ENCODE measurements at regions not wholly inside any gene's neighbourhood (a gene's known extent, or its start where the extent isn't known, plus 50 kb on each side); places are given as distances from the start of the nearest gene placed in this dataset.
"Not testable (repeated sequence)": the region's sequence is repeated elsewhere in the genome, so short reads cannot be mapped to it uniquely, and the experiment has no call there.

DNA sequence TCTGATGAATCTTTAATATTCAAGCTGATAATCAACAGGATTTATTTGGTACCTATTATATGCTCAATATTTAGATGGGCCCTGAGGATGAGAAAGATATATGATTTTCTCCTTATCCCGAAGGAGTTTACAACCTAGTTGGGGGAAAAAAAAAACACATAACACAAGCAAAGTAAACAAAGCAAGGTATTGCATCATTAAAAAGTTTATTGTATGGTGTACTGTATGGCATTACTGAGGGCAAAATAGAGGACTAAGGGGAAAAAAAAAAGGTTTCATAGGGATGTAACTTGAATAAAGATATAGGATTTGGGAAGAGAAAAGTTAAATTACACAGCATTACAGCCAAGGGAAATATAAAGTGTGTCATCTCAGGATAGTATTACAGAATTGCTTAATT lies 574.7 kb downstream of the TBC1D32 start:
- ATAC-seq (replicated peaks) = no peak
- no peaks in the 10 kb centered on the region for H3K36me3 Mint-ChIP-seq (ENCODE audit: insufficient read depth)
- DNase-seq = no peak
- H3K4me1 Mint-ChIP-seq (ENCODE audit: low read depth in 2 of 2) = no peaks in the 10 kb centered on the region
- no peaks in the 10 kb centered on the region for H3K27me3 Mint-ChIP-seq
- H3K9me3 Mint-ChIP-seq = peaks cover 0 to 3% of the 10 kb centered on the region in 2 donors
- H3K27ac Mint-ChIP-seq = no peak overlapping the region
- H3K4me3 Mint-ChIP-seq = no peak overlapping the region

GRCh38 chr6:120748574-120748973 lies 585.7 kb downstream of the TBC1D32 start:
- not testable (repeated sequence) for H3K27me3 Mint-ChIP-seq; H3K4me3 Mint-ChIP-seq; ATAC-seq (replicated peaks); H3K36me3 Mint-ChIP-seq (ENCODE audit: insufficient read depth); H3K4me1 Mint-ChIP-seq (ENCODE audit: low read depth in 2 of 2); H3K27ac Mint-ChIP-seq; DNase-seq
- peaks cover 0 to 12% of the 10 kb centered on the region in 2 donors for H3K9me3 Mint-ChIP-seq

DNA sequence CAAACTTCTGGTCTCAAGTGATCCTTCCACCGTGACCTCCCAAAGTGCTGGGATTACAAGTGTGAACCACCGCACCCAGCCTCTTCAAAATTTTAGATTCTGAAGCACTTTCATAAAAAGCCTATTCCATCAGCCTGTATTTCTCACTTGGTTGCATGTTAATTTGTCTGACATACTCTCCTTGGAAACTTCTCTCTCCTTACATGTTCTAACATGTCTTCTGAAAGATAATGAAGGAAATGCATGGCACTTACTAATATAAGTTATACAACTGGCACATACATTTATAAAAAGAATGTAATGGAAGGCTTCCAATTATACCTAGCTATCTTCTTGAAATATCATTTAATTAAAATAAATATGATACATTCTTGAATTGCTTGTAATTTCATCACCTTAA lies 597.5 kb downstream of the TBC1D32 start:
- DNase-seq (no peak), ATAC-seq (replicated peaks) (no peak)
- no peak overlapping the region for H3K27ac Mint-ChIP-seq
- no peaks in the 10 kb centered on the region for H3K4me1 Mint-ChIP-seq (ENCODE audit: low read depth in 2 of 2)
- H3K27me3 Mint-ChIP-seq = no peaks in the 10 kb centered on the region
- no peaks in the 10 kb centered on the region for H3K36me3 Mint-ChIP-seq (ENCODE audit: insufficient read depth)
- H3K4me3 Mint-ChIP-seq = no peak overlapping the region
- peaks cover 2 to 16% of the 10 kb centered on the region in 2 donors for H3K9me3 Mint-ChIP-seq

DNA sequence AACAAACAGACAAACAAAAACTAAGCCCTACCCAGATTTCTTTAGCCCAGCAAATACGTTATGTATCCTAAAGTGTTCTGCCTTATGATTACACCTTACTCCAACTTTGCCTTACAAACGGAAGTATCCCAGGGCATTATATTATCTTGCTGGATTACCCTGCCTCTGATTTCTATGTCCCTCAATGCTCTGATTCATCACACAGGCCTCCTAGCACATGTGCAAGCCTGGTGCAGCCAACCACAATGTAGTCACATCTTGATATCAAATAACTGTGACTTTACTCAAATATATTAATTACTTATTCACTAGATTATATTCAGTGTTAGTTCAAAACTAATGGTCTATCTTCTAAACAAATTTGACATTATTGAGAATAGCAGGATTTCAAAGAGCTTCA lies 598.6 kb downstream of the TBC1D32 start:
- H3K27ac Mint-ChIP-seq = no peak overlapping the region
- peaks cover 2 to 16% of the 10 kb centered on the region in 2 donors for H3K9me3 Mint-ChIP-seq
- ATAC-seq (replicated peaks) (no peak), DNase-seq (no peak)
- H3K4me1 Mint-ChIP-seq (ENCODE audit: low read depth in 2 of 2) = no peaks in the 10 kb centered on the region
- H3K36me3 Mint-ChIP-seq (ENCODE audit: insufficient read depth) = no peaks in the 10 kb centered on the region
- H3K4me3 Mint-ChIP-seq = no peak overlapping the region
- no peaks in the 10 kb centered on the region for H3K27me3 Mint-ChIP-seq

DNA sequence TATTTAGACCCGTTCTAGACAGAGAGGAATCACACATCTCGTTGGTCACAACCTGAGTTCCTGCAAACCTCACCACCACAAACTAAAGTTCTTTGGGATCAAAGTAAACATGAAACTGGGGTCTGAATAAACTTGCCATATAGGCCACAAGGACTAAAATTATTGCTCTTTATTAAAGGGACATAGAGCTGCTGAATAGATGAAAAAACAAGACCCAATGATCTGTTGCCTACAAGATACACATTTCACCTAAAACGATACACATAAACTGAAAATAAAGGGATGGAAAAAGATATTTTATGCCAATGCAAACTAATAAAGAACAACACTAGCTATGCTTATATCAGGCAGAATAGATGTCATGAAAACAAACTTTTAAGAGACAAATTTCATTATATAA lies 623.0 kb downstream of the TBC1D32 start:
- Mint-ChIP-seq H3K9me3 (peaks cover 8 to 13% of the 10 kb centered on the region in 2 donors), H3K36me3 (ENCODE audit: insufficient read depth) (no peaks in the 10 kb centered on the region), H3K27ac (no peak overlapping the region), H3K4me1 (ENCODE audit: low read depth in 2 of 2) (no peaks in the 10 kb centered on the region), H3K27me3 (no peaks in the 10 kb centered on the region), H3K4me3 (no peak overlapping the region)
- DNase-seq = no peak
- ATAC-seq (replicated peaks) = no peak

- Mint-ChIP-seq H3K4me3 (no peak overlapping the region), H3K9me3 (peaks cover 7 to 19% of the 10 kb centered on the region in 2 donors), H3K27ac (no peak overlapping the region), H3K4me1 (ENCODE audit: low read depth in 2 of 2) (no peaks in the 10 kb centered on the region), H3K27me3 (no peaks in the 10 kb centered on the region), H3K36me3 (ENCODE audit: insufficient read depth) (no peaks in the 10 kb centered on the region)
- no peak for DNase-seq
- no peak for ATAC-seq (replicated peaks)
Measured at GRCh38 chr6:120700001-120700400, 634.3 kb downstream of the TBC1D32 start.

DNA sequence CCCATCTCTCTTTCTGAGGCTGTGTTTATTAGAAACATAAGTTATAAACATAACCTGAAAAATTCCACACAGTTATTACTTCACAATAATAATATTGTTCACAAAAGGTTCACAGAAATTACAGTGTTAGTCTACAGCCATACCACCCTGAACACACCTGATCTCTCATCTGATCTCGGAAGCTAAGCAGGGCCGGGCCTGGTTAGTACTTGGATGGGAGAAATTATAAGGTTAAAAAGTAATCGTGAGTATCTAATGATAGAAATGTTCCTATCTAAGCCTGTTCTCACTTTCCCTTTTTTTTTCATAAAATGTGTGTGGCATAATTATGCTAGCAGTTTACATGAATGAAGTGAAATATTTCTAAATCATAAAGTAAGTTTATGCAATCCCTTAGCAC lies 647.8 kb downstream of the TBC1D32 start:
- Mint-ChIP-seq H3K27ac (no peak overlapping the region), H3K4me1 (ENCODE audit: low read depth in 2 of 2) (no peaks in the 10 kb centered on the region), H3K27me3 (no peaks in the 10 kb centered on the region), H3K9me3 (peaks cover 2 to 8% of the 10 kb centered on the region in 2 donors), H3K36me3 (ENCODE audit: insufficient read depth) (no peaks in the 10 kb centered on the region), H3K4me3 (no peak overlapping the region)
- ATAC-seq (replicated peaks) (no peak), DNase-seq (no peak)

- ATAC-seq (replicated peaks) = no peak
Measured at GRCh38 chr6:120682145-120682544, 652.1 kb downstream of the TBC1D32 start.

GRCh38 chr6:120681204-120681603 lies 653.1 kb downstream of the TBC1D32 start:
- no peaks in the 10 kb centered on the region for H3K36me3 Mint-ChIP-seq (ENCODE audit: insufficient read depth)
- no peak for ATAC-seq (replicated peaks)
- no peak overlapping the region for H3K27ac Mint-ChIP-seq
- no peak overlapping the region for H3K4me3 Mint-ChIP-seq
- H3K4me1 Mint-ChIP-seq (ENCODE audit: low read depth in 2 of 2) = no peaks in the 10 kb centered on the region
- no peaks in the 10 kb centered on the region for H3K27me3 Mint-ChIP-seq
- peaks cover 4 to 15% of the 10 kb centered on the region in 2 donors for H3K9me3 Mint-ChIP-seq
- no peak for DNase-seq

More at GRCh38 chr6:120682145-120682544, 652.1 kb downstream of the TBC1D32 start:
- no peak for DNase-seq
- no peaks in the 10 kb centered on the region for H3K27me3 Mint-ChIP-seq
- no peak overlapping the region for H3K4me3 Mint-ChIP-seq
- H3K9me3 Mint-ChIP-seq = peaks cover 2 to 8% of the 10 kb centered on the region in 2 donors
- H3K36me3 Mint-ChIP-seq (ENCODE audit: insufficient read depth) = no peaks in the 10 kb centered on the region
- H3K4me1 Mint-ChIP-seq (ENCODE audit: low read depth in 2 of 2) = no peaks in the 10 kb centered on the region
- H3K27ac Mint-ChIP-seq = no peak overlapping the region

DNA sequence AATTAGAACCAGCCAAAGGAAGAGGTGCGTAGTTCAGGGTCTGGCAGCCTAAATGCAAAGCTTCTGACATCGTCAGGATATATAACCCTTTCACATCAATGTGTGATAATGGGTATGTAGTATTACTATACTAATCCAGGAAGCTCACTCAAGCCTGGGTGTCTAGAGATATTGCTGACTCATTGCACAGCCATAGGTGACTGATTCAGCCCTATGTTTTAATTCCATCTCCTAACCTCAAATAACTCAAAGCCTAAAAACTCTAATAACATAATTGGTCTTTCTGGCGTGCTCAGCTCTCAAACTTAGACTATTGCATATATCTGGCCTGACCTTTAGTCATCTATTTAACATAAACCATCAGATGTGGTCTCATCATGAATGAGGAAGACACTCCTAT lies 658.4 kb downstream of the TBC1D32 start:
- Mint-ChIP-seq H3K9me3 (peaks cover 2 to 7% of the 10 kb centered on the region in 2 donors), H3K27me3 (no peaks in the 10 kb centered on the region), H3K4me3 (no peak overlapping the region), H3K27ac (no peak overlapping the region), H3K4me1 (ENCODE audit: low read depth in 2 of 2) (no peaks in the 10 kb centered on the region), H3K36me3 (ENCODE audit: insufficient read depth) (no peaks in the 10 kb centered on the region)
- no peak for DNase-seq
- no peak for ATAC-seq (replicated peaks)

DNA sequence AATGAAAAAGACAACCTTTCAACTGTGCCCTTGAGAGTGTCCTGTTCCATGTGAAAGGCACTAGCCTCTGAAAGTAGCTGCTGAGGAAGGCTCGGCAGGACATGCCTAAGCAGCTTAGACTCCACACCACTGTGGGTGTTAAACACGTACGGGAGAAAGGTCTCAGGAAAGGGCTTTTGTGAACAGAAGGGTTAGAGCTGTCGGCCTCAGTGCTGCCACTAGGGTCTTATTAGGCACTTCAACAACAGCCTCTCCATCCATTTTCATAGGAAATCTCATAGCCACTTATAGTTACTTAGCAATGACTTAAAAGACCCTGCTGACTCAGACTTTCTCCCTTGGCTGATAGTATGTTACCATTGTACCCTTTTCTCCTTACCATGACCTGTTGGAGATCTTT lies 662.8 kb downstream of the TBC1D32 start:
- DNase-seq = no peak
- Mint-ChIP-seq H3K27me3 (no peaks in the 10 kb centered on the region), H3K9me3 (peaks cover 2 to 9% of the 10 kb centered on the region in 2 donors), H3K27ac (no peak overlapping the region), H3K36me3 (ENCODE audit: insufficient read depth) (no peaks in the 10 kb centered on the region), H3K4me3 (no peak overlapping the region), H3K4me1 (ENCODE audit: low read depth in 2 of 2) (no peaks in the 10 kb centered on the region)
- ATAC-seq (replicated peaks) = no peak

- no peaks in the 10 kb centered on the region for H3K36me3 Mint-ChIP-seq (ENCODE audit: insufficient read depth)
- no peak overlapping the region for H3K27ac Mint-ChIP-seq
- no peaks in the 10 kb centered on the region for H3K9me3 Mint-ChIP-seq
- H3K27me3 Mint-ChIP-seq = no peaks in the 10 kb centered on the region
- DNase-seq (no peak), ATAC-seq (replicated peaks) (no peak)
- H3K4me3 Mint-ChIP-seq = no peak overlapping the region
- no peaks in the 10 kb centered on the region for H3K4me1 Mint-ChIP-seq (ENCODE audit: low read depth in 2 of 2)
Measured at GRCh38 chr6:120652506-120652905, 681.8 kb downstream of the TBC1D32 start.

DNA sequence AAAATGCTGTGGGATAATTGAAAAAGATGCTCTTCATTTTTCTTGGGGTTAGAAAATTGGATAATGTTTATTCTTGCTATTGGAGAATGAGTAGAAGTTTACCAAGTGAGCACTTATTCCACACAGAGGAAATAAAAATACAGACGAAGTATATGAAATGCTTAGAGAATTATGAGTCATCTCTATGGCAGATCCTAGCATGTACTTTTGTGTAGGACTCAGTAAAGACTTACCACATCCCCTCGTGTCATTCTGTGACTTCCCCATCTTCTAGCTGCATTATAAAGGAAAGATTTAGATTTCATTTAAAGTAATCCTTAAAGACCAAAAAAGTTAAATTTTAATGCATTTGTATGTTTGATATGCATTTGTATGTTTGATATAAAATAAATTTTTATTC lies 685.6 kb downstream of the TBC1D32 start:
- H3K4me1 Mint-ChIP-seq (ENCODE audit: low read depth in 2 of 2) = no peaks in the 10 kb centered on the region
- H3K4me3 Mint-ChIP-seq = no peak overlapping the region
- no peak overlapping the region for H3K27ac Mint-ChIP-seq
- peaks cover 2 to 7% of the 10 kb centered on the region in 2 donors for H3K9me3 Mint-ChIP-seq
- no peak for ATAC-seq (replicated peaks)
- H3K36me3 Mint-ChIP-seq (ENCODE audit: insufficient read depth) = no peaks in the 10 kb centered on the region
- no peak for DNase-seq
- H3K27me3 Mint-ChIP-seq = no peaks in the 10 kb centered on the region

- DNase-seq = no peak
- no peak for ATAC-seq (replicated peaks)
- no peaks in the 10 kb centered on the region for H3K27me3 Mint-ChIP-seq
Measured at GRCh38 chr6:120646101-120646500, 688.2 kb downstream of the TBC1D32 start.

DNA sequence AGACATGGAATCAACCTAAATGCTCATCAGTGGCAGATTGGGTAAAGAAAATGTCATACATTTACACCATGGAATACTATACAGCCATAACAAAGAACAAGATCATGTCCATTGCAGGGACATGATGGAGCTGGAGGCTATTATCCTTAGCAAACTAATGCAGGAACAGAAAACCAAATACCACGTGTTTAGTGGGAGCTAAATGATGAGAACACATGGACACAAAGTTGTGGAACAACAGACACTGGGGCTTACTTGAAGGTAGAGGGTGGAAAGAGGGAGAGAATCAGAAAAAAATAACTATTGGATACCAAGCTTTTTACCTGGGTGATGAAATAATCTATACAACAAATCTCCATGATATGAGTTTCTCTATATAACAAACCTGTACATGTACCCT lies 701.3 kb downstream of the TBC1D32 start:
- no peak overlapping the region for H3K27ac Mint-ChIP-seq

More at GRCh38 chr6:120646101-120646500, 688.2 kb downstream of the TBC1D32 start:
- Mint-ChIP-seq H3K4me3 (no peak overlapping the region), H3K4me1 (ENCODE audit: low read depth in 2 of 2) (no peaks in the 10 kb centered on the region), H3K36me3 (ENCODE audit: insufficient read depth) (no peaks in the 10 kb centered on the region), H3K9me3 (peaks cover 4 to 7% of the 10 kb centered on the region in 2 donors), H3K27ac (no peak overlapping the region)

More for the DNA sequence above, 701.3 kb downstream of the TBC1D32 start:
- DNase-seq (no peak), ATAC-seq (replicated peaks) (no peak)
- no peaks in the 10 kb centered on the region for H3K4me1 Mint-ChIP-seq (ENCODE audit: low read depth in 2 of 2)
- no peaks in the 10 kb centered on the region for H3K36me3 Mint-ChIP-seq (ENCODE audit: insufficient read depth)
- peaks cover 1 to 9% of the 10 kb centered on the region in 2 donors for H3K9me3 Mint-ChIP-seq
- H3K4me3 Mint-ChIP-seq = no peak overlapping the region
- no peaks in the 10 kb centered on the region for H3K27me3 Mint-ChIP-seq

All from effector memory CD8-positive, alpha-beta T cell (primary cell).